ENCODE measurements at regions not wholly inside any gene's neighbourhood (a gene's known extent, or its start where the extent isn't known, plus 50 kb on each side); places are given as distances from the start of the nearest gene placed in this dataset.

- TF ChIP-seq, protein P1, sequence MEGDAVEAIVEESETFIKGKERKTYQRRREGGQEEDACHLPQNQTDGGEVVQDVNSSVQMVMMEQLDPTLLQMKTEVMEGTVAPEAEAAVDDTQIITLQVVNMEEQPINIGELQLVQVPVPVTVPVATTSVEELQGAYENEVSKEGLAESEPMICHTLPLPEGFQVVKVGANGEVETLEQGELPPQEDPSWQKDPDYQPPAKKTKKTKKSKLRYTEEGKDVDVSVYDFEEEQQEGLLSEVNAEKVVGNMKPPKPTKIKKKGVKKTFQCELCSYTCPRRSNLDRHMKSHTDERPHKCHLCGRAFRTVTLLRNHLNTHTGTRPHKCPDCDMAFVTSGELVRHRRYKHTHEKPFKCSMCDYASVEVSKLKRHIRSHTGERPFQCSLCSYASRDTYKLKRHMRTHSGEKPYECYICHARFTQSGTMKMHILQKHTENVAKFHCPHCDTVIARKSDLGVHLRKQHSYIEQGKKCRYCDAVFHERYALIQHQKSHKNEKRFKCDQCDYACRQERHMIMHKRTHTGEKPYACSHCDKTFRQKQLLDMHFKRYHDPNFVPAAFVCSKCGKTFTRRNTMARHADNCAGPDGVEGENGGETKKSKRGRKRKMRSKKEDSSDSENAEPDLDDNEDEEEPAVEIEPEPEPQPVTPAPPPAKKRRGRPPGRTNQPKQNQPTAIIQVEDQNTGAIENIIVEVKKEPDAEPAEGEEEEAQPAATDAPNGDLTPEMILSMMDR (IDR thresholded peaks at IDR 0.05; ENCODE audit: insufficient read depth, low read depth, low read length, missing control alignments): no peak
- no peak for DNase-seq (ENCODE audit: low read depth)
- H3K4me3 ChIP-seq (ENCODE audit: low read length): no peak overlapping the region
These were observed 125.8 kb downstream of the CTH start for GRCh38 chr1:70536708-70537366.

GRCh38 chr1:70537788-70538187, 126.7 kb downstream of the CTH start:
- TF ChIP-seq, protein P1 (IDR thresholded peaks at IDR 0.05; ENCODE audit: insufficient read depth, low read depth, low read length, missing control alignments): no peak
- no peak for DNase-seq (ENCODE audit: low read depth)
- H3K4me3 ChIP-seq (ENCODE audit: low read length): no peak overlapping the region

DNA sequence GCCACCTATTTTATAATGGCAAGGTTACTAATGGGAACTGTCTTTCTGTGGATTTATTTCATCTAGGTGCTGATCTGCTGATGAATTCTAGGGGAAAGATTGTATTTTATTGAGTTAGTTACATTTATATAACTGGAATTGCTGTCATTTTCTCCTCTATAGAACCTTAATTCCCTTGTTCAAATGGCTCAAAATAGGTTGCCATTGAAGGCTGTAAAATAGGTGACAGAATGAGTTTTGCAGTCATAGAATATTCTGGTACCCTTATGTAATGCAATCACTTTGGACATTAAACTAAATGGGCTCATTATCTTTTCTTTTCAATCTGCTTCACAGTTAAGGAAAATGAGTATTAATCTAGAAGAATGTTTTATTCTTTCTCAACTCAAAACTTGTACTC, 131.0 kb downstream of the CTH start:
- no peak for DNase-seq (ENCODE audit: low read depth)
- TF ChIP-seq, protein P1 (IDR thresholded peaks at IDR 0.05; ENCODE audit: insufficient read depth, low read depth, low read length, missing control alignments): no peak
- H3K4me3 ChIP-seq (ENCODE audit: low read length): no peak overlapping the region

DNA sequence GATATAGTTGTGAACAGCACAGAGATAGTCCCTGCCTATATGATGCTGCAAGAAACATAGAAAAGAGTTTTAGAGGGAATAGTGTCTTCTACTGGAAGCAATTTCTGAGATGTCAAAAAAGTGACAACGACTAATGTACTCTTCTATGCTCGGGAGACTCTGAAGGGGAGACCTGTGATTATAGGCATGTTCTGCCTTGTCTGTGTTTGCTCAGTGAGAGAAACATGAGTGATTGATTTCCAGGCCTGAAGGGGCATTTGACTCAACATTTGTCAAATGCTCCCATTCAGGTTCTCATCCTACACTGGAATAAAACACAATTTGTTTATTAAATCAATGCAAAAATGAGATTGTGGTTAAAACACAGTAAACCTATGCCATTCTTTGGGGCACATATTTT, 131.8 kb downstream of the CTH start:
- TF ChIP-seq, protein P1 (IDR thresholded peaks at IDR 0.05; ENCODE audit: insufficient read depth, low read depth, low read length, missing control alignments): no peak
- peak; percentile 72 for DNase-seq (ENCODE audit: low read depth)
- no peak overlapping the region for H3K4me3 ChIP-seq (ENCODE audit: low read length)

DNA sequence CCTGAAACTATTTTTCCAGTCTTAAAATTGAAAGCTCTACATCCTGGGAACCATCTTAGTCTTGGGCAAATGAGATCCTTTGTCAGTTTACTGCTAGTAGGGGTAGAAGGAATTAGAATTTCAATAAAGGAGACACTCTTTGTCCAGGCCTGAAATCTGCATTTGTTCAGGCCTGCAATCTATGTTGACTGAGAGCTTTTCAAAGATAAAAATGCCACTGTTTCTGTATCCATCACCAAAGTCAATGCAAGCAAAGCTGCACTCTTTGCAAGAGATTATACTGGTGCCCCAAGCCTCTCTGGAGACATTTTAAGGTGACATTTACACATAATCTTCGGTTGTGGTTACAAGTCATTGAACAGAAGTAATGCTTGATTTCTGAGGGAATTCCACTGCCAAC, 135.7 kb downstream of the CTH start:
- TF ChIP-seq, protein P1 (IDR thresholded peaks at IDR 0.05; ENCODE audit: insufficient read depth, low read depth, low read length, missing control alignments): no peak
- no peak for DNase-seq (ENCODE audit: low read depth)
- H3K4me3 ChIP-seq (ENCODE audit: low read length): no peak overlapping the region

GRCh38 chr1:70552662-70553566, 141.8 kb downstream of the CTH start:
- H3K4me3 ChIP-seq (ENCODE audit: low read length): no peak overlapping the region
- TF ChIP-seq, protein P1 (IDR thresholded peaks at IDR 0.05; ENCODE audit: insufficient read depth, low read depth, low read length, missing control alignments): no peak

More at GRCh38 chr1:70552662-70553566, 141.8 kb downstream of the CTH start:
- DNase-seq (ENCODE audit: low read depth): no peak
